NCI-H82 treated with DMSO at 0.1 percent for 48 hours (cell line): ENCODE measurements at regions not wholly inside any gene's neighbourhood (a gene's known extent, or its start where the extent isn't known, plus 50 kb on each side); places are given as distances from the start of the nearest gene placed in this dataset.

Source experiments
- DNase-seq: peaks from one replicate; lab custom pipeline; 2025; ENCODE audit not compliant: unreplicated experiment; lab: John Stamatoyannopoulos, UW

- no peak for DNase-seq
Measured at GRCh38 chr15:61420546-61420945, 191.4 kb upstream of the RORA start.

- no peak for DNase-seq
Measured at GRCh38 chr15:61415617-61416120, 186.6 kb upstream of the RORA start.

GRCh38 chr15:61411902-61412510, 182.9 kb upstream of the RORA start:
- DNase-seq: no peak

- no peak for DNase-seq
Measured at GRCh38 chr15:61410662-61411061, 181.6 kb upstream of the RORA start.

GRCh38 chr15:61404567-61404966, 175.5 kb upstream of the RORA start:
- DNase-seq: no peak

- no peak for DNase-seq
Measured at GRCh38 chr15:61403884-61404283, 174.8 kb upstream of the RORA start.

GRCh38 chr15:61401903-61402698, 173.0 kb upstream of the RORA start:
- DNase-seq: no peak

GRCh38 chr15:61398310-61398709, 169.2 kb upstream of the RORA start:
- DNase-seq: no peak

- DNase-seq: no peak
Measured at GRCh38 chr15:61396235-61396919, 167.3 kb upstream of the RORA start.

GRCh38 chr15:61393949-61394348, 164.8 kb upstream of the RORA start:
- no peak for DNase-seq

- DNase-seq: no peak
Measured at GRCh38 chr15:61393524-61393923, 164.4 kb upstream of the RORA start.

- DNase-seq: no peak
Measured at GRCh38 chr15:61390138-61390537, 161.0 kb upstream of the RORA start.

- no peak for DNase-seq
Measured at GRCh38 chr15:61389334-61390028, 160.4 kb upstream of the RORA start.

GRCh38 chr15:61387675-61388074, 158.6 kb upstream of the RORA start:
- DNase-seq: no peak

- no peak for DNase-seq
Measured at GRCh38 chr15:61383421-61383820, 154.3 kb upstream of the RORA start.

- no peak for DNase-seq
Measured at GRCh38 chr15:61382927-61383326, 153.8 kb upstream of the RORA start.

GRCh38 chr15:61381501-61381900, 152.4 kb upstream of the RORA start:
- DNase-seq: no peak

- peak; percentile 57 for DNase-seq
Measured at GRCh38 chr15:61380270-61380669, 151.2 kb upstream of the RORA start.

GRCh38 chr15:61379005-61379404, 149.9 kb upstream of the RORA start:
- no peak for DNase-seq

- no peak for DNase-seq
Measured at GRCh38 chr15:61376961-61377360, 147.9 kb upstream of the RORA start.

GRCh38 chr15:61376516-61376915, 147.4 kb upstream of the RORA start:
- no peak for DNase-seq
